ENCODE measurements at regions not wholly inside any gene's neighbourhood (a gene's known extent, or its start where the extent isn't known, plus 50 kb on each side); places are given as distances from the start of the nearest gene placed in this dataset.

DNA sequence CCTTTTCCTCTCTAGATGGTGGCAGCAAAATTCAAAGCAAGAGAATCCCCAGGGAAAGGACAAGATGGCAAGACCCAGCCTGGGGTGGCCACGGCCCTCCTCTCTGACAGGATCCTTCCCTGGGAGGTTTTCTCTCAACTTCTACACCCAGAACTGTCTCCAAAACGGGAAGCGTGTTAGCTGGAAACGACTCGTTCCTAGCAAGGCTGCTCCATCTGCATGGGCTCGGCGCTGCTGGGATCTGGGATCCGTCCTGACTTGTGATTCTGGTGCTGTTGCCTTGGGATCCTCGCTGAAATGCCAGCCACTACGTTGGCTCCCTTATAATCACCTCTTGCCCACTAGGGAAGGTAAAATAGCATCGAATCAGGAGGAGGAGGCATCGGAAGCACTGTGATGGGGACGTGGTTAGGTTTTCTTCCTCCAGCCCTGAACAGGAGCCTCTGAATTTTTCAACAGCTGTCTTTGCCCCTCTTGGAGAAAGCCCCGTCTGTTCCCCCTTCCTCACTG is 514.8 kb upstream of the MYT1L start:
- Histone ChIP-seq H3K4me2 (no peak overlapping the region), H4K20me1 (ENCODE audit: insufficient read depth) (no peaks in the 10 kb centered on the region), H3K27me3 (ENCODE audit: insufficient read depth) (no peaks in the 10 kb centered on the region), H2AFZ (ENCODE audit: low read depth) (no peak overlapping the region), H3K36me3 (replicated peaks in 1 of 2; ENCODE audit: control insufficient read depth in 1 of 2, insufficient read depth in 2 of 2, low read length in 1 of 2) (no peaks in the 10 kb centered on the region), H3F3A (replicated peaks; ENCODE audit: insufficient read depth) (no peaks in the 10 kb centered on the region), H3K9me2 (no peaks in the 10 kb centered on the region), H3K9ac (no peak overlapping the region), H3K27ac (ENCODE audit: low read depth in 2 of 2, low read length in 1 of 2) (peak overlapping the region in 1 of 2 experiments; percentile 85; a peak in 2 of 4 replicates), H3K9me3 (no peaks in the 10 kb centered on the region), H3K79me2 (ENCODE audit: insufficient read depth) (no peaks in the 10 kb centered on the region), H3K4me1 (ENCODE audit: control insufficient read depth in 1 of 2, insufficient read depth in 2 of 2, low read depth in 1 of 2, low read length in 1 of 2) (peaks cover 0 to 63% of the 10 kb centered on the region in 2 experiments; a peak in 2 of 4 replicates), H3K4me3 (ENCODE audit: low read depth in 2 of 2, low read length in 1 of 2) (no peak overlapping the region)
- 36% methylated on average over 14 of the region's 14 CpGs for WGBS (ENCODE audit: low lambda C conversion rate)
- TF ChIP-seq YY1 (IDR thresholded peaks at IDR 0.05; ENCODE audit: low read depth) (no peak), GABPA (IDR thresholded peaks at IDR 0.05; ENCODE audit: low read depth) (no peak), FOSL2 (IDR thresholded peaks at IDR 0.05; ENCODE audit: borderline replicate concordance, low read depth) (no peak), GATA2 (CRISPR knock-in tag; IDR thresholded peaks at IDR 0.05) (no peak), POLR2AphosphoS5 (IDR thresholded peaks at IDR 0.05; ENCODE audit: low read depth, low read length) (no peak), FOXM1 (IDR thresholded peaks at IDR 0.05; ENCODE audit: low read depth) (no peak), TAF1 (IDR thresholded peaks at IDR 0.05; ENCODE audit: borderline replicate concordance, low read depth, low read length) (no peak), EP300 (IDR thresholded peaks at IDR 0.05; ENCODE audit: borderline replicate concordance in 1 of 2, low read depth in 1 of 2, low read length in 1 of 2) (no peak), CHD2 (IDR thresholded peaks at IDR 0.05; ENCODE audit: low read length, partially characterized antibody) (no peak), NRF1 (IDR thresholded peaks at IDR 0.05; ENCODE audit: low read depth, low read length) (no peak), FOXJ3 (CRISPR knock-in tag; IDR thresholded peaks at IDR 0.05) (no peak), SIN3A (IDR thresholded peaks at IDR 0.05; ENCODE audit: borderline replicate concordance, low read depth, low read length) (no peak), RAD21 (IDR thresholded peaks at IDR 0.05; ENCODE audit: low read length) (no peak), MXI1 (IDR thresholded peaks at IDR 0.05; ENCODE audit: low read depth, low read length) (no peak), RCOR1 (IDR thresholded peaks at IDR 0.05; ENCODE audit: low read length) (no peak), TCF12 (IDR thresholded peaks at IDR 0.05) (no peak)
- TF ChIP-seq, protein P1, sequence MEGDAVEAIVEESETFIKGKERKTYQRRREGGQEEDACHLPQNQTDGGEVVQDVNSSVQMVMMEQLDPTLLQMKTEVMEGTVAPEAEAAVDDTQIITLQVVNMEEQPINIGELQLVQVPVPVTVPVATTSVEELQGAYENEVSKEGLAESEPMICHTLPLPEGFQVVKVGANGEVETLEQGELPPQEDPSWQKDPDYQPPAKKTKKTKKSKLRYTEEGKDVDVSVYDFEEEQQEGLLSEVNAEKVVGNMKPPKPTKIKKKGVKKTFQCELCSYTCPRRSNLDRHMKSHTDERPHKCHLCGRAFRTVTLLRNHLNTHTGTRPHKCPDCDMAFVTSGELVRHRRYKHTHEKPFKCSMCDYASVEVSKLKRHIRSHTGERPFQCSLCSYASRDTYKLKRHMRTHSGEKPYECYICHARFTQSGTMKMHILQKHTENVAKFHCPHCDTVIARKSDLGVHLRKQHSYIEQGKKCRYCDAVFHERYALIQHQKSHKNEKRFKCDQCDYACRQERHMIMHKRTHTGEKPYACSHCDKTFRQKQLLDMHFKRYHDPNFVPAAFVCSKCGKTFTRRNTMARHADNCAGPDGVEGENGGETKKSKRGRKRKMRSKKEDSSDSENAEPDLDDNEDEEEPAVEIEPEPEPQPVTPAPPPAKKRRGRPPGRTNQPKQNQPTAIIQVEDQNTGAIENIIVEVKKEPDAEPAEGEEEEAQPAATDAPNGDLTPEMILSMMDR (IDR thresholded peaks at IDR 0.05) = no peak
- TF ChIP-seq, protein P2, sequence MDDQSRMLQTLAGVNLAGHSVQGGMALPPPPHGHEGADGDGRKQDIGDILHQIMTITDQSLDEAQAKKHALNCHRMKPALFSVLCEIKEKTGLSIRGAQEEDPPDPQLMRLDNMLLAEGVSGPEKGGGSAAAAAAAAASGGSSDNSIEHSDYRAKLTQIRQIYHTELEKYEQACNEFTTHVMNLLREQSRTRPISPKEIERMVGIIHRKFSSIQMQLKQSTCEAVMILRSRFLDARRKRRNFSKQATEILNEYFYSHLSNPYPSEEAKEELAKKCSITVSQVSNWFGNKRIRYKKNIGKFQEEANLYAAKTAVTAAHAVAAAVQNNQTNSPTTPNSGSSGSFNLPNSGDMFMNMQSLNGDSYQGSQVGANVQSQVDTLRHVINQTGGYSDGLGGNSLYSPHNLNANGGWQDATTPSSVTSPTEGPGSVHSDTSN (IDR thresholded peaks at IDR 0.05) = no peak
- TF ChIP-seq, protein P3, sequence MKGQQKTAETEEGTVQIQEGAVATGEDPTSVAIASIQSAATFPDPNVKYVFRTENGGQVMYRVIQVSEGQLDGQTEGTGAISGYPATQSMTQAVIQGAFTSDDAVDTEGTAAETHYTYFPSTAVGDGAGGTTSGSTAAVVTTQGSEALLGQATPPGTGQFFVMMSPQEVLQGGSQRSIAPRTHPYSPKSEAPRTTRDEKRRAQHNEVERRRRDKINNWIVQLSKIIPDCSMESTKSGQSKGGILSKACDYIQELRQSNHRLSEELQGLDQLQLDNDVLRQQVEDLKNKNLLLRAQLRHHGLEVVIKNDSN (IDR thresholded peaks at IDR 0.05; ENCODE audit: borderline replicate concordance, low read depth) = no peak
- TF ChIP-seq, protein P4, sequence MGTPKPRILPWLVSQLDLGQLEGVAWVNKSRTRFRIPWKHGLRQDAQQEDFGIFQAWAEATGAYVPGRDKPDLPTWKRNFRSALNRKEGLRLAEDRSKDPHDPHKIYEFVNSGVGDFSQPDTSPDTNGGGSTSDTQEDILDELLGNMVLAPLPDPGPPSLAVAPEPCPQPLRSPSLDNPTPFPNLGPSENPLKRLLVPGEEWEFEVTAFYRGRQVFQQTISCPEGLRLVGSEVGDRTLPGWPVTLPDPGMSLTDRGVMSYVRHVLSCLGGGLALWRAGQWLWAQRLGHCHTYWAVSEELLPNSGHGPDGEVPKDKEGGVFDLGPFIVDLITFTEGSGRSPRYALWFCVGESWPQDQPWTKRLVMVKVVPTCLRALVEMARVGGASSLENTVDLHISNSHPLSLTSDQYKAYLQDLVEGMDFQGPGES (IDR thresholded peaks at IDR 0.05; ENCODE audit: low read depth, low read length) = no peak
- POLR2A ChIA-PET = interaction anchor here (0.8 to 5.1 kb wide), 19 partner anchors 12 to 654 kb away, joined by 3 to 71 read pairs (median 6); partner anchors contain the start of genes MYT1L and TRAPPC12
- CTCF ChIA-PET = interaction anchor here (0.6 to 2.9 kb wide), 21 partner anchors 9 to 991 kb away, joined by 3 to 11 read pairs (median 4); partner anchors contain the start of gene MYT1L
- DNase-seq = no peak
